ENCODE measurements at regions not wholly inside any gene's neighbourhood (a gene's known extent, or its start where the extent isn't known, plus 50 kb on each side); places are given as distances from the start of the nearest gene placed in this dataset.
"Not testable (repeated sequence)": the region's sequence is repeated elsewhere in the genome, so short reads cannot be mapped to it uniquely, and the experiment has no call there.

- not testable (repeated sequence) for FAIRE-seq
These were observed 421.5 kb downstream of the PCDH19 start for GRCh38 chrX:99988532-99988931.

DNA sequence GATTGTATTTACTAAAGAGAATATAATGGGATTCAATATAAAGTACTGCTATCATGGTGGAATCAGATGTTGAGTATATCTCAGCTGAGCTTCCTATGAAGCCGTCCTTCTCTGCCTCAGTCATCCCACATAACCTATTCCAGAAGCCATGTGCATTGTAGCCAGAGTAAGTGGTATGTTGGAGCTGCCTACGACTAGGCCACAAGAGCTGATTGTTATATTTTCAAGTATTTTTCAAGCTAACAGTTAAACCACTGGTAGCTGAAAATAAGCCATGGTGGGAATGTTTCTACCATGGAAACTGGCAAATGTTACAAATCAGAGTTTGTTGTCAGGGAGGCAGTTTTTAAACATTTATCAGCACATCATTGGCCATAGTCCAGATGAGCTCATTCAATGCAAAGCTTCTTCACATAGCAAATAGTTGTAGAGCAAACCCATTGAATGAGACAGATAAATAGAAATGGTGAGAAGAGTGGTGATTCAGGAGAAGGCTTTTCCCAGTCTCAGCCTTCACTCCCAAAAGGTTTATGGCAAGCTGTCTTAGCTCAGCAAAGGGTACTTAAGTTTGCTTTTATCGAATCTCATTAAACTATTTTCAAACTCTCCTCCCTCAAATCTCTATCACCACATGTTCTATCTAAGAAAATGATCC is 436.4 kb downstream of the PCDH19 start:
- FAIRE-seq, result no peak

DNA sequence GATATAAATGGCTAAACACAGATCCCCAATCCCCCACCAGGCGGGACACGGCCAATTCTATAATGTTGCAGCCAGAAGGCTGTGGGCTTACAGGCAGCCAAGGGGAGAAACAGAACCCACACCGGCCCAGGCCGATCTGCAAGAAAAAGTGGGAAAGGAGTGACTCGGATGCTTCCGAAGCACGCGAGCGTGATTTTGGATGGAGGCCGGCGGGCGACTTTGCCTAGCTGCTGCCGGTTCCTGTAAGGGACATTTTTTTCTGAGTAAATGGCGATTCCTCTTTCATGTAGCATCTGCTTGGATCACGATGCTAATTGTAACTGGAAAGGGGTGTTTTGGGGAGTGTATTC is 470.2 kb downstream of the PCDH19 start:
- FAIRE-seq, result no peak

- not testable (repeated sequence) for FAIRE-seq
These were observed 470.7 kb downstream of the PCDH19 start for GRCh38 chrX:99939206-99939882.

DNA sequence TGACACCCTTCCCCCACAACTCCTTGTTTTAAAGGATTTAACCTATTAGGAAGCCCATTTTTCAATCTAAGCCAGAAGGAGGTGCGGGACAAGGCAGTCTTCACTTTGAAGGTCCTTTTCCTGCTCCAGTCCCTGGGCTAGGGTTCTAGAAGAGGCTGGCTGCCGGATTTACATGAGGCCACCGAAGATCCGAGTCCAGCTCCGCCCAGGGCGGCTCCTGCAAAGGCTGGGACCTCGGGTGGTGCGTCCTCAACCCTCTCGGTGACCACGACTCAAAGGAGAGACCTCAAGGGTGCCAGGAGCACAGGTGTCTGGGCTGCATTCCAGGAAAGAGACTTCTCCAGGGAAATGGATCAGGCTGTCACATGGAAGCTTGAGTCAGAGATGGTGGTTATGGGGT is 471.6 kb downstream of the PCDH19 start:
- FAIRE-seq, result no peak

- no peak for FAIRE-seq
These were observed 476.2 kb downstream of the PCDH19 start for GRCh38 chrX:99933865-99934264.

GRCh38 chrX:99914635-99915034 is 495.4 kb downstream of the PCDH19 start:
- no peak for FAIRE-seq

- no peak for FAIRE-seq
These were observed 496.5 kb downstream of the PCDH19 start for GRCh38 chrX:99913611-99914010.

DNA sequence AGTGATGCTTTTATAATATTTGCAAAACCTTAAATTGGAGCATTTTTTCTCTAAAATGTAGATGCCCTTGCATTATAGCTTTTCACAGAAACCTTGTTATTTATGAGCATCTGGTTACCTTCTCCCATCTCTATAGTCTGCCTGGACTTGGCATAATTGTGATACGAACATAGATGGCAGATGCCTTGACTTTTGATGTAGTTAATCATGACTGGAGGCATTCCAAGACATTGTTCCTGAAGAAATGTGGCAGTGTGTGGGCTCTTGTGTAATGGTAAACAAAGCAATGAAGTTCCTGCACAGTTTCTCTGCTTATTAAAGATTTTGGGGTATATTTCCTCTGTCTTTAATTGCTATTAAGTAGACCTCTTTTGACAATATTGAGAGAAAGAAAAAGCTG is 500.1 kb downstream of the PCDH19 start:
- FAIRE-seq, result no peak

DNA sequence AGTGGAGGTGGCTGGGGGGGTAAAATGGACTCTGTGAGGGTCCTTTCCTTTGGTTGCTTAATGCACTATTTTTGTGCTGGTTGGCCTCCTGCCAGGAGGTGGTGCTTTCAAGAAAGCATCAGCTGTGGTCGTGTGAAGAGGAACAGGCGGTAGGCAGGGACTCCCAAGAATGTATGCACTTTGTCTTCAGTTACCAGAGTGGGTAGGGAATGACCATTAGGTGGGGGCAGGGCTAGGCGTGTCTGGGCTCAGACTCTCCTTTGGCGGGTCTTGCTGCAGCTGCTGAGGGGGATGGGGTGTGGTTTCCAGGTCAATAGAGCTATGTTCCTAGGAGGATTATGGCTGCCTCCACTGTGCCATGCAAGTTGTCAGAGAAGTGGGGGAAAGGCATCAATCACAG is 509.0 kb downstream of the PCDH19 start:
- no peak for FAIRE-seq

DNA sequence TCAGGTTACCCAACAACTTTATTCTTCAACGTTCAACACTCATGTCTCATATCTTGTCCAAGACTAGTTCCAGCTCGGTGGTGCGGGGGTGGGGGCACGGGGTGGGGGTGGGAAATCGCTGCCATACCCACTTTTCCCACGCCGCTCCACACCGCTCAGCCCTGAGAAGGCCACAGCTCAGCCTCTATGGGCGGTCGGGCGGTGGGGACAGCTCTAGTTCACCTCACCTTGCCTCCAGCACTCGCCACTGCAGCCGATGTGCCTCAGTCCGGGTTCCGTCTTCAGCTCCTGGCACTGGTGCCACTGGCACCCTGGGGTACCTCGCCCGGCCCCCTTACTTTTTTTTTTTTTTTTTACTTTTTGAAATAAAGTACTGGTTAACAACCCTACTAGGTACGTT is 522.2 kb downstream of the PCDH19 start:
- FAIRE-seq, result no peak

GRCh38 chrX:99857455-99857854 is 552.6 kb downstream of the PCDH19 start:
- FAIRE-seq, result no peak

- FAIRE-seq, result no peak
These were observed 576.3 kb downstream of the PCDH19 start for GRCh38 chrX:99833821-99834220.

GRCh38 chrX:99820197-99820596 is 589.9 kb downstream of the PCDH19 start:
- FAIRE-seq, result no peak

DNA sequence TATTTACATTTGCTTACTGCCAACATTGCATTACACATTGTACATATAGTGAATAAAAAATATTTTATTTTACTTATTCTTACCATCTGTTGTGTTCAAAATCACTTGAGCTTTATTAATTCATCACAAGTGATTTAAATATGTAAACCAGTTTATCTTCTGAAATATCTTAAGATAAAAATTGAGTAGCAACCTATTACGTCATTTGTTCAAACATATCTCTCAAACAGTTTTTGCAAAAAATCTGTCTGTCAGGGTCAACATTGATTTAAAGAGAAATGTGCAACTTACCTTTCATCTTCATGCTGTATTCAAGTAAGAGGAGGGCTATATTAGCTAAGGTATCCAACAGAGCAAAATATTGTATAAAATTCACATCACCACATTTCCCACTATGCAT is 610.1 kb downstream of the PCDH19 start:
- FAIRE-seq, result no peak

- FAIRE-seq, result no peak
These were observed 611.1 kb downstream of the PCDH19 start for GRCh38 chrX:99798936-99799335.

- FAIRE-seq, result no peak
These were observed 614.6 kb downstream of the PCDH19 start for GRCh38 chrX:99795495-99795894.

DNA sequence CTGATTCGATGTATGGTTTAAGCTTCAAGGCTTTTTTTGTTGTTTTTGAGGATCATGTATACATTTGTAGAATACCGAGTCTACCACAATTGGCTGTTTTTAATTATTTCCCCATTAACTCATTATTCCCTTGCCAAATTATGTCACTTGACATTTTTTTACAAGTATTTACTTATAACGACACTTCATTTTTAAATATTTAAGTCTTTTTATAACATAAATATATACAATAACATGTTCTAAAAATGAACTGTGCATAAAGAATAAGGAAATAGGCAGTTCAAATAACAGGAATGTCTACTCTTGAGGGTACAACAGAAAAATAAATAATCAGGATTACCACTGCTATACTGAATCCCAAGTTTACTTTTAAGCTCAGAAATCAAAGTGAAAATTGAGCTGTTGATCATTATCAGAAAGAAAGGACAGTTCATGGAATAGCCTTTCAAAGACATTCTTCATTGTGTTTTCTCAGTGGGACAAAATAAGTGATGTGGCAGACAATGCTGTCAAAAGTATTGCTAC is 627.5 kb downstream of the PCDH19 start:
- FAIRE-seq, result no peak

DNA sequence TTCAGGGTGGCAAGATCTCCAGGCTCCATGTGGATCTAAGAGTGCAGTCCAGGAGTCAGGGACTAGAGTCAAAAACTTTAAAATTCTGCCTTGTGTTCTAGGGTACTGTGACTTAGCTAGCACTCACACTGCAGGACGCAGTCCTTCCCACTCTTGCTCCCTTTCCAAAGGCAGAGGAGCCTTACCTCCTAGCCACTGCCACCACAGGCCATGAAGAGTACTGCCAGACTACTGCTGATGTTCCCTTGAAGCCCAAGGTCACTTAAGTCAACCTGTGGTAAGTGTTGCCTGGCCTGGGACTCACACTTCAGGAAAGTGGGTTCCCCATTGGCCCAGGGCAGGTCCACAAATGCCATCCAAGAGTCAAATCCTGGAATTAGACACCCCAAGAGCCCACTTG is 632.2 kb downstream of the PCDH19 start:
- FAIRE-seq, result no peak

GRCh38 chrX:99761731-99762130 is 648.3 kb downstream of the PCDH19 start:
- no peak for FAIRE-seq

DNA sequence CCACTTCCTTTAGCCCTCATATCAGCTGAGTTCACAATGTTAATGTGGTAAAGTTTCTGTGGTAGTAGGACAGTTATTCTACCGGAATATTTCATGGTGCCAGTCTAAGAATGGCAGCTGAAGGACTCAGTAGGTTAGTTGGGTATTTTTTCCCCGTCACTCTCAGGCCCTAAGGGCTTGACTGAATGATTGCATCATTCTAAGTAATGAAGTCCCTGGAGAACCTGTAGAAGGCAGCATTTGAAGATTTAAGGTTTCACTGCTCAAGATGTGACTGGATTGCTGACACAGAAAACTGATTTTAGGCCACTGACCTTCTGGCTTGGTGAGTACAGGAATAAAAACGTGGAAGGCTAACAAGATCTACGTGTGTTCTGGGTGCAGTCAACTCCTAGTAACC is 657.3 kb downstream of the PCDH19 start:
- no peak for FAIRE-seq

DNA sequence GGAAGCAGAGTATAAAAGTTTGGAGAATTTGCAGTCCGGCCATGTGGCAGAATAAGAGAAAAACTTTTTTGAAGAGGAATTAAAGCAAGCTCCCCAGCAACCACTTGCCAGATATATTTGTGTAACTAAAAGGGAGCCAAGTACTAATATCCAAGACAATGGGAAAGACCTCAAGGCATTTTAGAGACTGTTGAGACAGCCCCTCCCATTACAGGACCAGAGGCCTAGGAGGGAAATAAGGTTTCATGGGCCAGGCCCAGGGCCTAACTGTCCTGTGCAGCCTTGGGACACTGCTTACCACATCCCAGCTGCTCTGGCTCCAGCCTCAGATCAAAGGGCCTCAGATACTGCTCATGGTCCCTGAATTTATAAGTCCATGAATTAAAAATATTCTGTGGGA is 659.4 kb downstream of the PCDH19 start:
- FAIRE-seq, result no peak

DNA sequence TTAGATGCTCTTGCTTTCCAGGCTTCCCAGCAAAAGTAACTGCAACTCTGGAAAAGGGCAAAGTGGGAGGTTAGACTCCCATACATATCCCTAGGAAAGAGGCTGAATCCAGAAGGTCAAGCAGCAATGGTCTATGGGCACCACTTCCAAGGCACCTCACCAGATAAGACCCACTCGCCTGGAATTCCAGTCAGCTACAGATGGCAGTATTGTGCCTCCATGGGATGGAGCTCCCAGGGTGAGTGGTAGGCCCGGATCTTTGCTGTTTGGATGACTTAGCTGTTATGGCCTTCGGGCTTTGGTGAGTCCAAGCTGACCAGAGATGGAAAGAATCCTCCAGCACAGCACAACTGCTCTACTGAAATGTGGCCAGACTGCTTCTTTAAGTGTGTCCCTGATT is 688.0 kb downstream of the PCDH19 start:
- no peak for FAIRE-seq

GRCh38 chrX:99719140-99719539 is 690.9 kb downstream of the PCDH19 start:
- no peak for FAIRE-seq

DNA sequence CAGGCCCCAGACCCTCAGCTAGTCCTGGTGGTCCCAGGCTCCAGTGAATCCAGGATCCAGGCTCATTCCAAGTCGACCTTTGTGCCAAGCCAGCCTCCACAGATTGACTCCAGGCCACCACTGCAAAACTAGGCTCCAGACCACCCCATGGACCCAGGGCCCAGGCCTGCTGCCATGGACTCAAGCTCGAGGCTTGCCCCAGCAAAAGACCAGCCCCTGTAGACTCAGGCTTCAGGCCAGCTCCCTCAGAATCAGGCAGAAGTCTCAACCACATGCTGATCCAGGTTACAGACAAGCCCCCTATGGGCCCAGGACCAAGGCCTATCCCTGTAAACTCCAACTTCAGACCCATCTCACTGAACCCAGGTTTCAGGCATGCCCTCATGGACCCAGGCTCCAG is 692.4 kb downstream of the PCDH19 start:
- FAIRE-seq, result no peak
